GM19463 (cell line): ENCODE measurements at regions not wholly inside any gene's neighbourhood (a gene's known extent, or its start where the extent isn't known, plus 50 kb on each side); places are given as distances from the start of the nearest gene placed in this dataset.
"Not testable (repeated sequence)": the region's sequence is repeated elsewhere in the genome, so short reads cannot be mapped to it uniquely, and the experiment has no call there.

ENCODE experiments used
- ATAC-seq: cut with Tn5 transposase; IDR thresholded peaks from one replicate; pipeline ENCODE4 v1.9.1; 2021; ENCODE audit warnings: mild to moderate bottlenecking, moderate library complexity; ENCODE audit not compliant: unreplicated experiment

DNA sequence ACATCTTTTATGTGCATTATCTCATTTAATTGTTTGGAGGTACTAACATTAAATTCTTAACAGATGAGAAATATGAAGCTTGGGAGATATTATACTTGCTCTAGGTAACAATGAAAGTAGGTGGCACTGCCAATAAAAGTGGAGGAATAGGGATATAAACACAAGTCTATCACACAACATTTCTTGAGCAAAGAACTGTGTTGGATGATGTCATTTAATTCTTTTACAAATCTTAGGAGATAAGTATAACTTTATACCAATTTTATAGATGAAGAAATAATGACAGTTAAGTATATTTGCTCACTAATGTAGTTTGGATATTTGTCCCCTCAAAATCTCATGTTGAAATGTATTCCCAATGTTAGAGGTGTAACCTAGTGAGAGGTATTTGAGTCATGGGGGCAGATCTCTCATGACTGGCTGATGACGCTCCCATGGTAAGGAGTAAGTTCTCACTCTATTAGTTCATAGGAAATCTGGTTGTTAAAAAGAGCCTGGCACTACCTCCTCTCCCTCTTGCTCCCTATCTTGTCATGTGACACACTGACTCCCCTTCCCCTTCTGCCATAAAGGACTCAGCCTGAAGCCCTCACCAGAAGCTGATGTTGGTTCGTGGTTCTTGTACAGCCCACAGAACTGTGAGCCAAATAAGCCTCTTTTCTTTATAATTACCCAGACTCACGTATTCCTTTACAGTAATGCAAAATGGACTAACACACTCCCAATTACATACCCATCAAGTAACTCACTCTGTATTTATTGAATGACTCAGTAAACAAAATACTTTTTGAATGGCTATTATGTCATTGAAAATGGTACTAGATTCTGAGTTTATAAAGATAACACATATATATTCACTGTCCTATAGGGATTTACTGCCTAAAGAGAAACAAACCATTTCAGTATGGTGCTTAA is 146.8 kb upstream of the KITLG start:
- ATAC-seq = no peak

DNA sequence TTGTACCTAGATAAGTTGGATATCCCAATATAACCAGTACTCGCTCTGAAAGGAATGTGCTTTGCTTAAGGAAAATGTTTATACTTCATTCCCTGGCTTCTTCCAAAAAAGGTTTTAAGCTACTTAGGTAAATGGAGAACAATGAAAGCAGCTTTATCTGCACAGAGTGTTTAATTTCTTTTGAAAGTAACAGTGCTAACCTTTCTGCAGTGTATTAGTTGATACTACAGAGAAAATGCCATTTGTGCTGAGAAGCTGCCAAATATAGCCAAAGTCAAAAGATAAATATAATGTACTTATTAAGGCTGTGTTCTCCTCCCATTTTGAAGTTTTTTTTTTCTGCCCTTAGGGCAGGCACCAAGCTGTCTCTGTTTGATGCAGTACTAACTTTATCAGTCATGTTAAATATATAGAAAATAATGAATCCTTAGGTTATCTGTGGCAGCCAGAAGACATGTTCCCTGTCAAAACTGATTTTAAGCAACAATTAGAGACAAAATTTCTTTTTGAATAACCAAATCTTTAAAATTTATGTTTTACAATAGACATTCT is 145.4 kb upstream of the KITLG start:
- ATAC-seq = no peak

DNA sequence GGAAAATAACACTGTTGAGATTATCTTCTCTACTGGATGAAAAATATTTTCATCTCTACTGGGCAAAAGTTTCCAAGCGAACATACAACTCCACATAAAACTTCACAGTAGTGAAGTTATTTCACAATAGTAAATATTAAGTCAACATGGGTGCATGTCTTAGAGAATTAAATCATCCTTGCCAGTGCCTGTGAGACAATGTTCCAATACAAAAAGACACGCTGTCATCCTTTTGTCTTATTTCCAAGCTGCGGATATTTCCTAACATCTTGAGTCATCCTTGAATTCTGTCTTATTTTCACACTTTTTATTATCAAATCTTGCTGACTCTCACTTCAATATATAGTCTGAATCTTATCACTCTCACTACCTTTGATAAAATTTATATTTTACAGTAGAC is 142.9 kb upstream of the KITLG start:
- no peak for ATAC-seq

DNA sequence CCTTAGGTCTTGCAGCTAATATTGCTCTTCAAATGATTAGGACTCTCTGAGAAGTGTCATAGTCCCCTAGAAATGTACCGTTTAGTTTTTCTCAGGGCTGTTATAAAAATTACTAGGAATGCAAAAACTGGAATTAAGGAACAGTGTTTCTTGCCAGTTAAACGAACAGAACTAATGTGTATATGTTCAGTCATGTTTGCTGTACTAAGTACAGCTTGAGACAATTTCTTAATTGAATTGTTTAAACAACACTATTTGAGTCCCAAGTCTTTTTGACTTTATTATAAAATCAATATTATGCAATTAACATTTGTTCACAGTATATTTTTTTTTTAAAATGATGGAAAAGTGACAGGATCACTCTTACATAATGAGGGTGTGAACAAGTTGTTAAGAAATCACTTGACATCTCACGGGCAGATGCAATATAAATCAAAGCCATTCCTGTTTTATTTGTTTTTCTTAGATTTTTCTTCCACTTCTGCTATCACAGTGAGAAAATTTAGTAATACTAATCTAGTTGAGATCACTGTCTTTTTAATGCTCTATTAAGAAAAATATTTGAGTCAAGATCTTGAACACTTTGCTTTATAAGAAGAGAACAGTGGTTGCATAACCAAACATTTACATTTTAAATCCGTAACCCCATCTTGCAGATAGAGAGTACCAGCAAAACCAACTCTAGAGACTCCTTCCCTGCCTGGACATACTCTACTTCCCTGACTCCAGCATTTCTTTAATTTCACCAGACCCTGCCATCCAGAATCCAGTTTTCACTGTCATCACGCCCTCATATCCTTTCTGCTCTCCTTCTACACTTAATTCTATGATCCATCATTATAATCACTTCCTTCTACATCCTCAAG is 140.7 kb upstream of the KITLG start:
- no peak for ATAC-seq

DNA sequence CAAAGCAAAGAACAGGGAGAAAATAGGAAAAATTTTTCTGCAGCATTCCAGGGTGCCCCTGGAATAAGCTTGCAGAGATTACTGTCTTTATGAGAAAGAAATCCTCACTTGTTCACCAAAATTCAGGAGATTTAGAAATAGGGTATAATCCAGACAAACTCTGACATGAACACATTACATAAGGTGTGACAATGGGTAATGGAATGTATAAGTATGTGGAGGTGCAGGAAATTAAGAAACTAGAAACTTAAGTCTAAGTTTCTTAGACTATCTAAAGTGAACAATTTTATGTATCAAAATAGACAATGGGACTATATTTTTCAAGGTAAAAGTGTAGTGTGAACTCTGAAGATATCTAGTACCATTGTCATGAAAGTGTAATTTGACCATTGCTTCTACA is 140.0 kb upstream of the KITLG start:
- no peak for ATAC-seq

DNA sequence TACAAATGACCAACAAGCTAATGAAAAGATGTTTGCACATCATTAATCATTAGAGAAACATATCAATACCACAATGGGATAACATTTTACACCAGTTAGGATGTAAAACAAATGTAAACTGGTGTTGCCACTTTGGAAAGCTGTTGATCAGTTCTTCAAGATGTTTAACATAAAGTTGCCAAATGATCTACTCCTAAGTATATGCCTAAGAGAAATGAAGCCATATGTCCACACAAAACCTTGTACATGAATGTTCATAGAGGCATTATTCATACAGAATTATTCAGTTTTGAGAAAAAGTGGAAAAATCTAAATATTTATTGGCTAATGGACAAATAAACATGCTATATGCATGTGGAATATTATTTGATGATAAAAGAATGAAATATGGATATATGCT is 136.9 kb upstream of the KITLG start:
- no peak for ATAC-seq

DNA sequence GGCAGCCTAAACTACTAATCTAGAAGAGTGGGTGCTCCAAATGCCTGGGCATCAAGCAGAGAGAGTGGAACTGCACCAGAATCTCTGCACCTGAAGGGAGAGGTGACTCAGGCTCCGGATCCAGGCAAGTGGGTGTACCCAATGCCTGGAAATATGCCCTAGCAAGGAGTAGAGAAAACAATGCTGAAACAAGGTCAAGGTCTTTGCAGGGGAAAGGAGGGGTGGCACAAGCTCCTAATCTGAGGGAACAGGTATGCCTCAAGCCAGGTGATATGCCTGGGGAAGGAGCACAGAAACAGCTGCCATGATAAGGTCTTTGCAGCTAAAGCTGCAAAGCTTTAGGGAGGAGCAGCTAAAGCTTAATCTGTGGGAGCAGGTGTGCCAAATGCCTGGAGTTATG is 136.0 kb upstream of the KITLG start:
- ATAC-seq = no peak

DNA sequence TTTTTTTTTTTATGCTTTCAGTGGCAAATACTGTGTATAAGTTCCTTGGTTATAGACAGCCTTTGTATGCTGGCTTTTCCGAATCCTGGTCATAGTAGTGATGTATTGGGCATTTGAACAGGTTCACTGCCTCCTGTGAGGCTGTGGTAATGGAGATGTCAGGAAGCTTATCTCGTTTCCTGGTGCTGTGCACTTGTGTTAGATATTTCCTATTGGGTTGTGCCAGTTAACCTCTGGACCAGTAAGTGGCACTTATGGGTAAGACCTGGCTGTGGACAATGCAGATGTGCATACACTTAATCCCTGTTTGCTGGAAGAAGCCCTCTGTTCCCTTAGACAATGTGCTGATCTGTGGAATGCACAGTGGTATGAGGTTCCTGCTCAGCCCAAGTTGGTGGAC is 135.4 kb upstream of the KITLG start:
- no peak for ATAC-seq

DNA sequence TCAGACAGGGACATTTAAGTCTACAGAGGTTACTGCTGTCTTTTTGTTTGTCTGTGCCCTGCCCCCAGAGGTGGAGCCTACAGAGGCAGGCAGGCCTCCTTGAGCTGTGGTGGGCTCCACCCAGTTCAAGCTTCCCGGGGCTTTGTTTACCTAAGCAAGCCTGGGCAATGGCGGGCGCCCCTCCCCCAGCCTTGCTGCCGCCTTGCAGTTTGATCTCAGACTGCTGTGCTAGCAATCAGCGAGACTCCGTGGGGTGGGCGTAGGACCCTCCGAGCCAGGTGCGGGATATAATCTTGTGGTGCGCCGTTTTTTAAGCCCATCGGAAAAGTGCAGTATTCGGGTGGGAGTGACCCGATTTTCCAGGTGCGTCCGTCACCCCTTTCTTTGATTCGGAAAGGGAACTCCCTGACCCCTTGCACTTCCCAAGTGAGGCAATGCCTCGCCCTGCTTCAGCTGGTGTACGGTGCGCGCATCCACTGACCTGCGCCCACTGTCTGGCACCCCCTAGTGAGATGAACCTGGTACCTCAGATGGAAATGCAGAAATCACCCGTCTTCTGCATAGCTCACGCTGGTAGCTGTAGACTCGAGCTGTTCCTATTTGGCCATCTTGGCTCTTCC is 134.1 kb upstream of the KITLG start:
- not testable (repeated sequence) for ATAC-seq

DNA sequence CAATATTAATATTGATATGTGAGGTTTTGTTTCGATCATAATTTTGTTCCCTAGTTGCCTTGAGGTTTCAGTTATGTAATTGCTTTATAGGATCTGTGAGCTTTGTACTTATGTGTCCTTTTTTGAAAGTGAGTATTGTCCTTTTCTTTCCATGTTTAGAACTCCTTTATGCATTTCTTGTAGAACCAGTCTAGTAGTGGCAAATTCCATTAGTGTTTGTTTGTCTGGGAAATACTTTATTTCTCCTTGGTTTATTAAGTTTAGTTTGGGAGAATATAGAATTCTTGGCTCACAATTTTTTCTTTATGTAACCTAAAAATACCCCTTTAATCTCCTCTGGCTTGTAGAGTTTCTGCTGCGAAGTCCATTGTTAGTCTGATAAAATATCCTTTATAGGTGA is 127.5 kb upstream of the KITLG start:
- ATAC-seq = no peak

DNA sequence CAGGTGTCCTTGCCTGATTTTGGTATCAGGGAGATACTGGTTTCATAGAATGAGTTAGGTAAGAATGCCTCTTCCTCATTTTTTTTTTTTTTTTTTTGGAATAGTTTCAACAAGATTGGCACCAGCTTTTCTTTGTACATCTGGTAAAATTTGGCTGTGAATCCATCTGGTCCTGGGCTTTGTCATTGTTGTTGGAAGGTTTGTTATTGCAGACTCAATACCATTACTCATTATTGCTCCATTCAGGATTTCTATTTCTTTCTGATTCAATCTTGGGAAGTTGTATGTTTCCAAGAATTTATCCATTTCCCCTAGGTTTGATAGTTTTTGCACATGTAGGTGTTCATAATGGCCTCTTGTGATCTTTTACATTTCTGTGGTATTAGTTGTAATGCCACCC is 126.0 kb upstream of the KITLG start:
- no peak for ATAC-seq

DNA sequence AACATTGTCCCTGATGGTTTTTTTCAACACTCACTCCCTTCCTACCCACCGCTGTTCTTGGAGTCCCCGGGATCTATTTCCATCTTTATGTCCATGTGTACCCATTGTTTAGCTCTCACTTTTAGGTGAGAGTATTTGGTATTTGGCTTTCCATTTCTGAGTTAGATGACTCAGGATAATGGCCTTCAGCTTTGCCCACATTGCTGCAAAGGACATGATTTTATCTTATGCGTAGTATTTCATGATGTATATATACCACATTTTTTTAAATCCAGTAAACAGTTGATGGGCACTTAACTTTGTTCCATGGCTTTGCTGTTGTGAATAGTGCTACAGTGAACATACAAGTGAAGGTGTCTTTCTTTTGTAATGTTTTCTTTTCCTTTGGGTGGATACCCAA is 123.5 kb upstream of the KITLG start:
- no peak for ATAC-seq

DNA sequence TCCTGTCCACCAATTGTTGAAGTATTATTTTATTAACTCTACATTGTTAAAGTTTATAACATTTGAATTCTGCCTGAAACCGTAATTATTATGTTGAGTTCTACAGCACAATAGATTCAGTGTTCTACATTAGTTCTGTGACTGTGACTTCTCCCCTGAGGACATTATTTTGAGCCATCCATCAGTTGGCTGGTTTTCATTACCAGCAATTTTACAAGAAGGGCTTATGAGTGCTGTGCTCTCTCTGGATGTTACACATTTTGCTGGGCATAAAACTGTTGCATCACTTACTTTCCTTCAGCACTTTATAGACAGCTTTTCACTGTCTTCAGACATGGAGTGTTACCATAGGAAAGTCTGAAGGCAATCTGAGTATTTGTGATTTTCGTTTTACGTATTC is 118.2 kb upstream of the KITLG start:
- no peak for ATAC-seq

DNA sequence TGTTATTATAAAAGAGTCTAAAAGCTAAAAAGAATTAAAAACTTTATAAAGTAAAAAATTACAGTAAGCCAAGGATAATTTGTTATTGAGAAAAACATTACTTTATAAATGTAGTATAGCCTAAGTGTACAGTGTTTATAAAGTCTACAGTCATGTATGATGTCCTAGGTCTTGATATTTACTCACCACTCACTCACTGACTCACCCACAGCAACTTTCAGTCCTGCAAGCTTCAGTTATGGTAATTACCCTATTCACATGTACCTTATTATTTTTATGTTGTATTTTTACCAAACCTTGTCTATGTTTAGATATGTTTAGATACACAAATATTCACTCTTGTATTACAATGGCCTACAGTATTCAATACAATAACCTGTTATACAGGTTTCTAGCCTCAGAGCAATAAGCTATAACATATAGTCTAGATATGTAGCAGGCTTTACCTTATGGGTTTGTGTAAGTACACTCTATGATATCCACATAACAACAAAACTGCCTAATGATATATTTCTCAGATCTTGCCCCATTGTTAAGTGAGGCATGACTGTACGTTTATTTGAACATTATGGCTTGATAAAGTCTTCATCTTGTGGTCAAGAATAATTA is 113.7 kb upstream of the KITLG start:
- no peak for ATAC-seq

DNA sequence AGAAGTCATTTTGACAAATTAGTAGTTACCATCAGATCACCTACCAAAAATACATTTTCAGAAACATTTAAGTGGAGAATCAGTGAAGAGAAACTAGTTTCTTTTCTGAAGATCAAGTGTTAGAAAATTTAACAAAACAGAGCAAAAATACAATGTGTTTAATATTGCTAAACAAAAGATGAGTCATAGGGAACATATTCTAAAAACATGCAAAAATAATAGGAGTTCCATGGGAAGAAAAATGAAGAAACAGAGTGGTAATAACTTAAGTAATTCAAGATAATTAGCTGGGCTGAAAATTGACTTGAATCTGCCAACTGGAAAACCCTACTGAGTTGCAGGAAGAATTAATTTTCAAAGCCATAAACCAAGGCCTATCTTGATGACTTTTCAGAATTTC is 111.5 kb upstream of the KITLG start:
- no peak for ATAC-seq

DNA sequence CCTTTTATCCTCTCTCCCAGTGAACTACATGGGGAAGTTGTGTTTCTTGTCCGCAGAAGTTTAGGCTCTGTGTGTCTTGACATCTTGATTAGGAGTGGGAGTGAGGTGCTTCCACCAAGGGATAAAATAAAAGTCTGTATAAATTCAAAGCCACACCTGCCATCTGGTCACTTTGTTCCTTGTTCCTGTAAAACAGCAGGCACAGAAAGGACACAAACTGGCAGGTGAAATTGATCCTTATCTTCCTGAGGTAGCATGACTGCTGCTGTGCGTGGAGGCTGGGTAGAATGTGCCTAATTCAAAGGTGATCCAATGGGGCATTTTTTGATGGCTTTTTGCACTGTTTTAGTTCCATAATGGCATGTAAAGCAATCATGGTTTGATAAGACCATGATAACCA is 104.3 kb upstream of the KITLG start:
- ATAC-seq = no peak

DNA sequence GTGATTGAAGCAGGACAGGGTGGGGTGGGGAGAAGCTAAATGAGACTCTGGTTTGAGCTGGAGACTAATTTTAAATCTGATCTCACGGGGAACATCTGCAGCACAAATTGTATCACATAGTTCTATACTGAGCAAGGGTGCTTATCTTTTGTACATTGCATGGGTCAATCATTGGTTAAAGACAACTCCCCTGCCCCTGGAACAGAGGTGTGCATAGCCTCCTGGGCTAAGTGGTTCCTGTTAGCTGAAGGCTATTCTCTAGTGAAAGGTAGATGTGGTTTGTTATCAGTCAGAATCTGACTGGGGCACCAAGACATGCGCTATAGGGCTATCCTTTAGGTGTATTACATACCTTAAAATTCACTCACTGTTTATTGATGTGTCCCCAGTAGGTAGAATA is 103.9 kb upstream of the KITLG start:
- no peak for ATAC-seq

DNA sequence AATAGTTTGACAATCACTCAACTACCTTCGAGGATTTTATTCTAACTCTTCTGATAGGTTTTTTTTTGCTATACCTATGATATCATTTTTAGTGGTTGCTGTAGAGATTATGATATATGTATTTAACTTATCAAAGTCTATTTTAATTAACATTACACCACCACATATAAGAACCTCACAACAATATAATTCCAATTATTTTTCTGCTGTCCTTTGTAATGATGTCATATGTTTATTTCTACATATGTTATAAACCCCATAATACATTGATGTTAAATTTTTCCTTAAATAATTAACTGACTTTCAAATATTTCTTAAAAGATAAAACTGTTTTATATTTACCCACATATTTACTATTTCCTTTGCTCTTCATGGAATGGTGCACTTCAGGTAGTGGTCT is 103.4 kb upstream of the KITLG start:
- ATAC-seq = no peak

DNA sequence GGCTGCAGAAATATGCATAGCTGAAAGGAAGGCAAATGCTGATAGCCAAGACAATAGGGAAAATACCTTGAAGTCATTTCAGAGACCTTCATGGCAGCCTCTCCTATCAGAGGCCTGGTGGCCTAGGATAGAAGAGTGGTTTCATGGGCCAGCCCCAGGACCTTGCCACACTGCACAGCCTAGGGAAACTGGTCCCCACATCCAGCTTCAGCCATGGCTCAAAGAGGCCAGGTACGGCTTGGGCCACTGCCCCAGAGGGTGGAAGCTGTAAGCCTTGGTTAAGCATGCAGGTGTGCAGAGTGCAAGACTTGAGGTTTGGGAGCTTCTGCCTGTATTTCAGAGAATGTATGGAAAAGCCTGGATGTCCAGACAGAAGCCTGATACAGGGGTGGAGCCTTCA is 101.0 kb upstream of the KITLG start:
- ATAC-seq = no peak

DNA sequence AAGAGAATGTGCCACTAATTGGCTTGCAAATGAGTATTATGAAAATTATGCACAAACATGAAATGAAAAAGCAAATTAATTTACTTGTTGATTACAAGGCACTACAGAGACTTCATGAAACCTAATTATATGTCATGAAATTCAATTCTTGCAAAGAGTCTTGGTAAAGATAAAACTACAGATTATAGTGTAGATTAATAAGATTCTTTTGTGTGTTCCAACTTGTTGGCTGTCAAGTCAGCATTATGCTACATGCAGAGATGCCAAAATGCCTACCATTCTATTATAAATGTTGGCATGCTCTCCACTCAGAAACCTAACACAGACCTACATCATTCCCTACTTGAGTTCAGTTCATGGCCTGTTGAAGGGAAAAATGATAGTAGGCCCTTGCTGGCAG is 97.2 kb upstream of the KITLG start:
- no peak for ATAC-seq

DNA sequence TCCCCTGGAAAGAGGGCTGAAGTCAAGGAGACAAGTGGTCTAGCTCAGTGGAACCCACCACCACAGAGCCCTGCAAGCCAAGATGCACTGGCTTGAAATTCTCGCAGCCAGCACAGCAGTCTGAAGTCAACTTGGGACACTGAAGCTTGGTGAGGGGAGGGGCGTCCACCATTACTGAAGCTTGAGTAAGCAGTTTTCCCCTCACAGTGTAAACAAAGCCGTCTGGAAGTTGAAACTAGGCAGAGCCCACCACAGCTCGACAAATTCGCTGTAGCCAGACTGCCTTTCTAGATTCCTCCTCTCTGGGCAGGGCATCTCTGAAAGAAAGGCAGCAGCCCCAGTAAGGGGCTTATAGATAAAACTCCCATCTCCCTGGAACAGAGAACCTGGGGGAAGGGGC is 87.3 kb upstream of the KITLG start:
- ATAC-seq = not testable (repeated sequence)
